Choroid plexus epithelial cell (primary cell): ENCODE measurements at regions not wholly inside any gene's neighbourhood (a gene's known extent, or its start where the extent isn't known, plus 50 kb on each side); places are given as distances from the start of the nearest gene placed in this dataset.
"Not testable (repeated sequence)": the region's sequence is repeated elsewhere in the genome, so short reads cannot be mapped to it uniquely, and the experiment has no call there.

ENCODE experiments used
- DNase-seq: peaks from one replicate; pipeline ENCODE4 v3.0.0-alpha.2; 2010; ENCODE audit warnings: low read depth
- H3K4me3 ChIP-seq: 2 replicates; pipeline ENCODE4 v1.5.1; 2011; ENCODE audit warnings: low read depth, mild to moderate bottlenecking, control low read depth, low read length, moderate library complexity
- CTCF ChIP-seq: conservative IDR thresholded peaks from 2 replicates; pipeline ENCODE4 v1.5.1; 2011; ENCODE audit warnings: low read depth, mild to moderate bottlenecking, control low read depth, inconsistent platforms, low read length, moderate library complexity

- no peak for DNase-seq
- TF ChIP-seq CTCF = no peak
- no peak overlapping the region for H3K4me3 ChIP-seq
These were observed 111.9 kb downstream of the HAUS1 start for GRCh38 chr18:46215902-46216723.

- TF ChIP-seq CTCF = no peak
- peak; percentile 63 for DNase-seq
- H3K4me3 ChIP-seq = no peak overlapping the region
These were observed 115.9 kb downstream of the HAUS1 start for GRCh38 chr18:46220116-46220515.

GRCh38 chr18:46222093-46222492 lies 117.9 kb downstream of the HAUS1 start:
- no peak overlapping the region for H3K4me3 ChIP-seq

GRCh38 chr18:46222710-46223360 lies 118.7 kb downstream of the HAUS1 start:
- DNase-seq = no peak
- no peak for TF ChIP-seq CTCF
- H3K4me3 ChIP-seq = no peak overlapping the region

More at GRCh38 chr18:46222093-46222492, 117.9 kb downstream of the HAUS1 start:
- DNase-seq = no peak
- TF ChIP-seq CTCF = no peak

- DNase-seq = peak; percentile 25
- TF ChIP-seq CTCF = no peak
These were observed 120.1 kb downstream of the HAUS1 start for GRCh38 chr18:46224181-46224775.

GRCh38 chr18:46226461-46226860 lies 122.3 kb downstream of the HAUS1 start:
- TF ChIP-seq CTCF = no peak
- no peak overlapping the region for H3K4me3 ChIP-seq
- DNase-seq = peak; percentile 75

More at GRCh38 chr18:46224181-46224775, 120.1 kb downstream of the HAUS1 start:
- no peak overlapping the region for H3K4me3 ChIP-seq

GRCh38 chr18:46229641-46230040 lies 125.5 kb downstream of the HAUS1 start:
- H3K4me3 ChIP-seq = not testable (repeated sequence)

More at GRCh38 chr18:46229641-46230040, 125.5 kb downstream of the HAUS1 start:
- DNase-seq = not testable (repeated sequence)
